ENCODE measurements at regions not wholly inside any gene's neighbourhood (a gene's known extent, or its start where the extent isn't known, plus 50 kb on each side); places are given as distances from the start of the nearest gene placed in this dataset.

- DNase-seq (ENCODE audit: low read depth, low spot score): no peak
- H3K36me3 ChIP-seq (ENCODE audit: insufficient read depth, insufficient read length, low read length): no peaks in the 10 kb centered on the region
- no peak for TF ChIP-seq ZNF274 (IDR thresholded peaks at IDR 0.05; ENCODE audit: low read depth, low read length)
- TF ChIP-seq YY1 (IDR thresholded peaks at IDR 0.05; ENCODE audit: insufficient read depth, insufficient read length): no peak
- no peak for TF ChIP-seq SUZ12 (IDR thresholded peaks at IDR 0.05; ENCODE audit: extremely low read depth, insufficient read depth, insufficient read length)
- H3K9me3 ChIP-seq (ENCODE audit: insufficient read depth, low read length): peaks cover 6% of the 10 kb centered on the region
- no peak overlapping the region for H3K4me3 ChIP-seq (ENCODE audit: insufficient read length, low read depth)
- H3K27me3 ChIP-seq (ENCODE audit: insufficient read depth, insufficient read length): no peaks in the 10 kb centered on the region
- H3K9ac ChIP-seq (ENCODE audit: insufficient read length, low read depth): no peak overlapping the region
- no peaks in the 10 kb centered on the region for H3K4me1 ChIP-seq (ENCODE audit: insufficient read depth, insufficient read length)
Measured at GRCh38 chr13:40024204-40024966, 368.9 kb downstream of the COG6 start.

- Histone ChIP-seq H3K9me3 (ENCODE audit: insufficient read depth, low read length) (peaks cover 6% of the 10 kb centered on the region), H3K9ac (ENCODE audit: insufficient read length, low read depth) (no peak overlapping the region), H3K4me3 (ENCODE audit: insufficient read length, low read depth) (no peak overlapping the region), H3K27me3 (ENCODE audit: insufficient read depth, insufficient read length) (no peaks in the 10 kb centered on the region), H3K36me3 (ENCODE audit: insufficient read depth, insufficient read length, low read length) (no peaks in the 10 kb centered on the region), H3K4me1 (ENCODE audit: insufficient read depth, insufficient read length) (no peaks in the 10 kb centered on the region)
- DNase-seq (ENCODE audit: low read depth, low spot score): no peak
- TF ChIP-seq SUZ12 (IDR thresholded peaks at IDR 0.05; ENCODE audit: extremely low read depth, insufficient read depth, insufficient read length) (no peak), ZNF274 (IDR thresholded peaks at IDR 0.05; ENCODE audit: low read depth, low read length) (no peak), YY1 (IDR thresholded peaks at IDR 0.05; ENCODE audit: insufficient read depth, insufficient read length) (no peak)
Measured at GRCh38 chr13:40024967-40025714, 369.7 kb downstream of the COG6 start.

- Histone ChIP-seq H3K27me3 (ENCODE audit: insufficient read depth, insufficient read length) (no peaks in the 10 kb centered on the region), H3K9me3 (ENCODE audit: insufficient read depth, low read length) (peaks cover 6% of the 10 kb centered on the region), H3K36me3 (ENCODE audit: insufficient read depth, insufficient read length, low read length) (no peaks in the 10 kb centered on the region), H3K4me1 (ENCODE audit: insufficient read depth, insufficient read length) (no peaks in the 10 kb centered on the region), H3K4me3 (ENCODE audit: insufficient read length, low read depth) (no peak overlapping the region), H3K9ac (ENCODE audit: insufficient read length, low read depth) (no peak overlapping the region)
- no peak for TF ChIP-seq YY1 (IDR thresholded peaks at IDR 0.05; ENCODE audit: insufficient read depth, insufficient read length)
- no peak for TF ChIP-seq SUZ12 (IDR thresholded peaks at IDR 0.05; ENCODE audit: extremely low read depth, insufficient read depth, insufficient read length)
- TF ChIP-seq ZNF274 (IDR thresholded peaks at IDR 0.05; ENCODE audit: low read depth, low read length): no peak
- no peak for DNase-seq (ENCODE audit: low read depth, low spot score)
Measured at GRCh38 chr13:40026174-40026585, 370.7 kb downstream of the COG6 start.

GRCh38 chr13:40026741-40027140 lies 371.3 kb downstream of the COG6 start:
- no peak for DNase-seq (ENCODE audit: low read depth, low spot score)
- no peak overlapping the region for H3K4me3 ChIP-seq (ENCODE audit: insufficient read length, low read depth)

GRCh38 chr13:40028446-40028845 lies 373.0 kb downstream of the COG6 start:
- no peak for TF ChIP-seq YY1 (IDR thresholded peaks at IDR 0.05; ENCODE audit: insufficient read depth, insufficient read length)
- TF ChIP-seq ZNF274 (IDR thresholded peaks at IDR 0.05; ENCODE audit: low read depth, low read length): no peak
- TF ChIP-seq SUZ12 (IDR thresholded peaks at IDR 0.05; ENCODE audit: extremely low read depth, insufficient read depth, insufficient read length): no peak
- Histone ChIP-seq H3K9ac (ENCODE audit: insufficient read length, low read depth) (no peak overlapping the region), H3K4me3 (ENCODE audit: insufficient read length, low read depth) (no peak overlapping the region), H3K27me3 (ENCODE audit: insufficient read depth, insufficient read length) (no peaks in the 10 kb centered on the region), H3K9me3 (ENCODE audit: insufficient read depth, low read length) (peaks cover 6% of the 10 kb centered on the region), H3K36me3 (ENCODE audit: insufficient read depth, insufficient read length, low read length) (no peaks in the 10 kb centered on the region), H3K4me1 (ENCODE audit: insufficient read depth, insufficient read length) (no peaks in the 10 kb centered on the region)
- DNase-seq (ENCODE audit: low read depth, low spot score): no peak

More at GRCh38 chr13:40026741-40027140, 371.3 kb downstream of the COG6 start:
- Histone ChIP-seq H3K9me3 (ENCODE audit: insufficient read depth, low read length) (peaks cover 6% of the 10 kb centered on the region), H3K27me3 (ENCODE audit: insufficient read depth, insufficient read length) (no peaks in the 10 kb centered on the region), H3K4me1 (ENCODE audit: insufficient read depth, insufficient read length) (no peaks in the 10 kb centered on the region), H3K36me3 (ENCODE audit: insufficient read depth, insufficient read length, low read length) (no peaks in the 10 kb centered on the region), H3K9ac (ENCODE audit: insufficient read length, low read depth) (no peak overlapping the region)
- no peak for TF ChIP-seq ZNF274 (IDR thresholded peaks at IDR 0.05; ENCODE audit: low read depth, low read length)
- TF ChIP-seq SUZ12 (IDR thresholded peaks at IDR 0.05; ENCODE audit: extremely low read depth, insufficient read depth, insufficient read length): no peak
- no peak for TF ChIP-seq YY1 (IDR thresholded peaks at IDR 0.05; ENCODE audit: insufficient read depth, insufficient read length)

GRCh38 chr13:40031031-40031430 lies 375.6 kb downstream of the COG6 start:
- H3K4me3 ChIP-seq (ENCODE audit: insufficient read length, low read depth): no peak overlapping the region
- DNase-seq (ENCODE audit: low read depth, low spot score): no peak
- no peaks in the 10 kb centered on the region for H3K36me3 ChIP-seq (ENCODE audit: insufficient read depth, insufficient read length, low read length)
- H3K4me1 ChIP-seq (ENCODE audit: insufficient read depth, insufficient read length): no peaks in the 10 kb centered on the region
- no peak for TF ChIP-seq ZNF274 (IDR thresholded peaks at IDR 0.05; ENCODE audit: low read depth, low read length)
- no peak for TF ChIP-seq YY1 (IDR thresholded peaks at IDR 0.05; ENCODE audit: insufficient read depth, insufficient read length)
- no peak for TF ChIP-seq SUZ12 (IDR thresholded peaks at IDR 0.05; ENCODE audit: extremely low read depth, insufficient read depth, insufficient read length)
- no peak overlapping the region for H3K9ac ChIP-seq (ENCODE audit: insufficient read length, low read depth)
- peaks cover 6% of the 10 kb centered on the region for H3K9me3 ChIP-seq (ENCODE audit: insufficient read depth, low read length)
- H3K27me3 ChIP-seq (ENCODE audit: insufficient read depth, insufficient read length): no peaks in the 10 kb centered on the region

GRCh38 chr13:40039061-40039460 lies 383.6 kb downstream of the COG6 start:
- Histone ChIP-seq H3K4me3 (ENCODE audit: insufficient read length, low read depth) (no peak overlapping the region), H3K4me1 (ENCODE audit: insufficient read depth, insufficient read length) (no peaks in the 10 kb centered on the region), H3K9ac (ENCODE audit: insufficient read length, low read depth) (no peak overlapping the region), H3K9me3 (ENCODE audit: insufficient read depth, low read length) (peaks cover 8% of the 10 kb centered on the region; the same call in 1 of the 2 replicates), H3K27me3 (ENCODE audit: insufficient read depth, insufficient read length) (no peaks in the 10 kb centered on the region), H3K36me3 (ENCODE audit: insufficient read depth, insufficient read length, low read length) (no peaks in the 10 kb centered on the region)
- TF ChIP-seq ZNF274 (IDR thresholded peaks at IDR 0.05; ENCODE audit: low read depth, low read length) (no peak), SUZ12 (IDR thresholded peaks at IDR 0.05; ENCODE audit: extremely low read depth, insufficient read depth, insufficient read length) (no peak), YY1 (IDR thresholded peaks at IDR 0.05; ENCODE audit: insufficient read depth, insufficient read length) (no peak)
- DNase-seq (ENCODE audit: low read depth, low spot score): no peak
